ENCODE measurements at regions not wholly inside any gene's neighbourhood (a gene's known extent, or its start where the extent isn't known, plus 50 kb on each side); places are given as distances from the start of the nearest gene placed in this dataset.

DNA sequence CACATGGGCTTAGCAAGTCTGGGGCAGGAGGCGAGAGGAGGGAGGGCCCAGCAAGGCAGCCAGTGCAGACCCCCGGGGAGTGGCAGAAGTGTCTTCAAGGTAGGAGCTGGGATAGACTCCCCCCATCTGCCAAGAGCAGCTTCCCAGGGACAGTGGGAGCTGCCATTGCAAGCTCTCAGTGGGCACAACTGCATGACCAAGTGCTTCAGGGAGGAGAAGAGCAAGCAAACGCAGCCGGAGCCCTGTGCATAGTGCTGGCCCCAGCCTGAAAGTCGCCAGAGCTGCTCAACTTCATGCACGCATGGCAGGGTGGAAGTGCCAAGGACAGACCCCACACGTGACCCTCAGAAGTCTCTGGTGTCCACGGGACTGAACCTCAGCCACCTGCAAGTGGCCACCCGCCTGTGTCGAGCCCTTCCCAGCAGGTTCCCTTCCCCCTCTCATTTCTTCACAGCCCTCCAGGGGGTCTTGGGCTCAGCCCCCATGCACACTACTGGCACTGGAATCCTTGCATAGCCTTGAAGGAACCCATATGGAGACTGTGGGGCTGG is 89.4 kb downstream of the PLXNA1 start:
- TF ChIP-seq EZH2phosphoT487 (IDR thresholded peaks at IDR 0.05; ENCODE audit: insufficient read depth, low read depth) (no peak), EZH2 (IDR thresholded peaks at IDR 0.05; ENCODE audit: insufficient read depth, poor library complexity, severe bottlenecking) (no peak)
